Choroid plexus epithelial cell (primary cell): ENCODE measurements at regions not wholly inside any gene's neighbourhood (a gene's known extent, or its start where the extent isn't known, plus 50 kb on each side); places are given as distances from the start of the nearest gene placed in this dataset.

ENCODE experiments used
- DNase-seq: peaks from one replicate; pipeline ENCODE4 v3.0.0-alpha.2; 2010; ENCODE audit warnings: low read depth
- H3K4me3 ChIP-seq: 2 replicates; pipeline ENCODE4 v1.5.1; 2011; ENCODE audit warnings: low read depth, mild to moderate bottlenecking, control low read depth, low read length, moderate library complexity
- CTCF ChIP-seq: conservative IDR thresholded peaks from 2 replicates; pipeline ENCODE4 v1.5.1; 2011; ENCODE audit warnings: low read depth, mild to moderate bottlenecking, control low read depth, inconsistent platforms, low read length, moderate library complexity

DNA sequence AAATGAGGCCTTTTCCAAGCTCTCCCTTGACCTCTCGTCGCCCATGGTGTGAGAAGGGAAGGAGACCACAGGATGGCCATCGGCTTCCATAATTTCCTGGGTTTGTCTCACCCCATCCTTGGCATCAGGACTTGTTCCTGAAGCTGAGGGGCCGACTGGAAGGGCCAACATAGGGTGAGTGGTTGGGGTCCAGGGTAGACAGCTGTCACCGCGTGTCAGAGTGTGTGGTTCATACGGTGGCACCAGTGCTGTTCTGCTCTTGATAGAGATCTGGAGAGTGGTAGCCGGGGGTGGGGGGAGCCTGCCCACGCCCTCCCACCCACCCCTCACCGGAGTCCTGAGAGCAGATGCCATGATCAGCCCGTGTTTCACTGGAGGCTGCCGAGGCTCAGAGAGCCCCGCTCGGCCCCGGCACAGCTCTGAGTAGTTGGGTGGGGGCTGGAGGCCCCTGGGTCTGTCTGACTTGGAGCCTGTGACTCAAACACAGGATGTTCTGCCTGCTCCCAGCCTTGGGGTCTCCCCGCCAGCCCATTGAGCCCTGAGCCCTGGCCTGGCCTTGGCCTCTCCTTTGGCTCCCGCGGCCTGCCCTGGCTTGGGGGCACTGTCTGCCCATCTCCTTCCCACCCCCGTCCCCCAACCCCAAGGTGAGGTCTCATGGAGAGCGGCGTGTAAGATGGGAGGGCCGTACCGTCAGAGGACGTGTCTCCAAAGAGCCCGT is 53.1 kb upstream of the IER5L start:
- no peak for TF ChIP-seq CTCF
- DNase-seq, result no peak
- no peak overlapping the region for H3K4me3 ChIP-seq

DNA sequence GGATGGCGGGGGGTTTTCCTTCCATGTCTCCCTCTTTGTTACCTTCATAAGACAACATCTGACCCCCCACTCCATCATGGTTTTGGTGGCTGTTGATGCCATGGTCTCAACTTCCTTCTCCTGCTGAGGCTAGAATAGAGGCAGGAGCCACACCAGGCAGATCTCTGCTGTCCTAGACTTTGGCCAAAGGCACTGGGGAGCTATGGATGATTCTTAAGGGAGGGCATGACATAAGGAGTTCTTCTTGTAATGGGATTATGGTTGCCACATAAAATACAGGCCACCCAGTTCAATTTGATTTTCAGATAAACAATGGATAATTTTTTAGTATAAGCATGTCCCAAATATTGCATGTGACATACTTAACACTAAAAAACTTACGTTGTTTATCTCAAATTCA is 52.2 kb upstream of the IER5L start:
- no peak for DNase-seq
- no peak overlapping the region for H3K4me3 ChIP-seq
- TF ChIP-seq CTCF, result no peak
